ENCODE measurements at regions not wholly inside any gene's neighbourhood (a gene's known extent, or its start where the extent isn't known, plus 50 kb on each side); places are given as distances from the start of the nearest gene placed in this dataset.

- no peak overlapping the region for H2AFZ ChIP-seq (ENCODE audit: insufficient read depth, low read depth, low read length, poor library complexity, severe bottlenecking)
- no peak overlapping the region for H3K4me2 ChIP-seq (replicated peaks; ENCODE audit: low read depth, low read length, poor library complexity, severe bottlenecking)
- DNase-seq (no peak), ATAC-seq (ENCODE audit: low read depth) (no peak)
- no peaks in the 10 kb centered on the region for H3K4me1 ChIP-seq (ENCODE audit: control insufficient read depth in 2 of 2, insufficient read depth in 2 of 2, low read length in 2 of 2)
- TF ChIP-seq EZH2 (IDR thresholded peaks at IDR 0.05; ENCODE audit: borderline replicate concordance, insufficient read depth, low read depth, low read length, poor library complexity, severe bottlenecking) (no peak), CTCF (IDR thresholded peaks at IDR 0.05) (no peak)
- ChIA-PET POLR2A (no interaction called here), CTCF (no interaction called here)
- no peaks in the 10 kb centered on the region for H3K79me2 ChIP-seq (ENCODE audit: control insufficient read depth, insufficient read depth, low read length)
- Mint-ChIP-seq H3K27ac (no peak overlapping the region), H3K9me3 (ENCODE audit: insufficient read depth) (peaks cover 11% of the 10 kb centered on the region), H3K27me3 (peaks cover 3% of the 10 kb centered on the region), H3K4me3 (no peak overlapping the region), H3K4me1 (peaks cover 1% of the 10 kb centered on the region)
- no peaks in the 10 kb centered on the region for H3K27me3 ChIP-seq (replicated peaks in 1 of 4; ENCODE audit: control extremely low read depth in 1 of 4, control insufficient read depth in 3 of 4, insufficient read depth in 4 of 4, low read length in 3 of 4)
- intact Hi-C loops (cut with micrococcal nuclease): loop anchor here (10.0 kb wide), 1 partner anchor 107 kb away; no protein-coding TSS in a partner anchor
- H3K9me3 ChIP-seq (ENCODE audit: control extremely low read depth in 1 of 3, control insufficient read depth in 2 of 3, insufficient read depth in 1 of 3, low read length in 2 of 3): peaks cover 0 to 18% (median 3%) of the 10 kb centered on the region in 3 donors
- no peak overlapping the region for H3K4me3 ChIP-seq (ENCODE audit: control extremely low read depth in 1 of 5, extremely low read depth in 1 of 5, insufficient read depth in 1 of 5, low read depth in 2 of 5, low read length in 4 of 5)
- H4K20me1 ChIP-seq (ENCODE audit: control insufficient read depth, insufficient read depth, low read length, poor library complexity, severe bottlenecking): no peaks in the 10 kb centered on the region
- H3K27ac ChIP-seq (ENCODE audit: low read length in 2 of 2): no peak overlapping the region
- WGBS (ENCODE audit: insufficient coverage): no CpG with 5 or more reads among the region's 2 CpGs
- no peaks in the 10 kb centered on the region for H3K36me3 ChIP-seq (replicated peaks in 1 of 2; ENCODE audit: control extremely low read depth in 1 of 2, control insufficient read depth in 1 of 2, extremely low read depth in 1 of 2, insufficient read depth in 2 of 2, low read length in 1 of 2)
- H3K9ac ChIP-seq (ENCODE audit: low read length): no peak overlapping the region
Measured at GRCh38 chr11:95571718-95572260, 217.8 kb downstream of the FAM76B start.

- ATAC-seq (ENCODE audit: low read depth) (no peak), DNase-seq (no peak)
- TF ChIP-seq CTCF (IDR thresholded peaks at IDR 0.05) (no peak), EZH2 (IDR thresholded peaks at IDR 0.05; ENCODE audit: borderline replicate concordance, insufficient read depth, low read depth, low read length, poor library complexity, severe bottlenecking) (no peak)
- Histone ChIP-seq H3K4me2 (replicated peaks; ENCODE audit: low read depth, low read length, poor library complexity, severe bottlenecking) (no peak overlapping the region), H3K9ac (ENCODE audit: low read length) (no peak overlapping the region), H4K20me1 (ENCODE audit: control insufficient read depth, insufficient read depth, low read length, poor library complexity, severe bottlenecking) (no peaks in the 10 kb centered on the region), H3K36me3 (replicated peaks in 1 of 2; ENCODE audit: control extremely low read depth in 1 of 2, control insufficient read depth in 1 of 2, extremely low read depth in 1 of 2, insufficient read depth in 2 of 2, low read length in 1 of 2) (no peaks in the 10 kb centered on the region), H3K9me3 (ENCODE audit: control extremely low read depth in 1 of 3, control insufficient read depth in 2 of 3, insufficient read depth in 1 of 3, low read length in 2 of 3) (peaks cover 0 to 18% (median 3%) of the 10 kb centered on the region in 3 donors), H3K27ac (ENCODE audit: low read length in 2 of 2) (no peak overlapping the region), H2AFZ (ENCODE audit: insufficient read depth, low read depth, low read length, poor library complexity, severe bottlenecking) (no peak overlapping the region), H3K4me1 (ENCODE audit: control insufficient read depth in 2 of 2, insufficient read depth in 2 of 2, low read length in 2 of 2) (no peaks in the 10 kb centered on the region), H3K79me2 (ENCODE audit: control insufficient read depth, insufficient read depth, low read length) (no peaks in the 10 kb centered on the region), H3K27me3 (replicated peaks in 1 of 4; ENCODE audit: control extremely low read depth in 1 of 4, control insufficient read depth in 3 of 4, insufficient read depth in 4 of 4, low read length in 3 of 4) (no peaks in the 10 kb centered on the region), H3K4me3 (ENCODE audit: control extremely low read depth in 1 of 5, extremely low read depth in 1 of 5, insufficient read depth in 1 of 5, low read depth in 2 of 5, low read length in 4 of 5) (no peak overlapping the region)
- CTCF ChIA-PET: no interaction called here
- Mint-ChIP-seq H3K27me3 (peaks cover 3% of the 10 kb centered on the region), H3K9me3 (ENCODE audit: insufficient read depth) (peaks cover 11% of the 10 kb centered on the region), H3K4me3 (no peak overlapping the region), H3K4me1 (no peaks in the 10 kb centered on the region), H3K27ac (no peak overlapping the region)
- intact Hi-C loops (cut with micrococcal nuclease): loop anchor here (10.0 kb wide), 1 partner anchor 106 kb away; no protein-coding TSS in a partner anchor
- no CpG with 5 or more reads among the region's 2 CpGs for whole genome bisulfite sequencing (ENCODE audit: insufficient coverage)
- POLR2A ChIA-PET: no interaction called here
Measured at GRCh38 chr11:95570845-95571244, 218.7 kb downstream of the FAM76B start.

Data from B cell (primary cell).